Uterus (tissue), 2 donors: ENCODE measurements at regions not wholly inside any gene's neighbourhood (a gene's known extent, or its start where the extent isn't known, plus 50 kb on each side); places are given as distances from the start of the nearest gene placed in this dataset.

Experiments
- POLR2A ChIP-seq, 2 donors: fragments of 450-650 bp; IDR thresholded peaks; one replicate each; pipeline ENCODE4 v1.6.1; 2016; ENCODE audit warnings: antibody characterized with exemption in 2 of 2, mild to moderate bottlenecking in 1 of 2, moderate library complexity in 1 of 2
- TF ChIP-seq, protein P1 (sequence below), 4 experiments: fragments of 200-600 bp in 2 of 4; fragments of 450-650 bp in 2 of 4; sonication (generic) in 2 of 4; IDR thresholded peaks; one replicate each; pipeline ENCODE4 v1.5.1; 2016 to 2019; ENCODE audit warnings: antibody characterized with exemption in 4 of 4, mild to moderate bottlenecking in 2 of 4, moderate library complexity in 1 of 4

DNA sequence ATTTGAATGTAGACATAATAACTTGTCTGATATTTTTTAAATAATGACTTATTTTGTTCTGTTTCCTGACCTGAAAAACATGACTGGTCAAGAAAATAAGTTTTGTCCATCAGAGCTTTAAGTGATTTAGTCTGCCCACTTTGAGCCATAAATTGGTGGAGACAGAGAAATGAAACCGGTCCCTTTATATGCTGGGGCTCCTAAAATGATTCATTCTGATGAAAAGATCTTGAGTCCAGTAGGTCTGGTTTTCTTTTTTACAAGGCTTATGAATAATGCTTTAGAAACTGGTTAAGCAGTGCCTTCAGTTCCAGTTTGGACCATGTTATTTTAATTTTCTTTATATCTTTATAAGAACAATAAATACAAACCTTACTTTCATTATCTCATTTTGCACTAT, 293.2 kb downstream of the DIPK2A start:
- TF ChIP-seq, protein P1, sequence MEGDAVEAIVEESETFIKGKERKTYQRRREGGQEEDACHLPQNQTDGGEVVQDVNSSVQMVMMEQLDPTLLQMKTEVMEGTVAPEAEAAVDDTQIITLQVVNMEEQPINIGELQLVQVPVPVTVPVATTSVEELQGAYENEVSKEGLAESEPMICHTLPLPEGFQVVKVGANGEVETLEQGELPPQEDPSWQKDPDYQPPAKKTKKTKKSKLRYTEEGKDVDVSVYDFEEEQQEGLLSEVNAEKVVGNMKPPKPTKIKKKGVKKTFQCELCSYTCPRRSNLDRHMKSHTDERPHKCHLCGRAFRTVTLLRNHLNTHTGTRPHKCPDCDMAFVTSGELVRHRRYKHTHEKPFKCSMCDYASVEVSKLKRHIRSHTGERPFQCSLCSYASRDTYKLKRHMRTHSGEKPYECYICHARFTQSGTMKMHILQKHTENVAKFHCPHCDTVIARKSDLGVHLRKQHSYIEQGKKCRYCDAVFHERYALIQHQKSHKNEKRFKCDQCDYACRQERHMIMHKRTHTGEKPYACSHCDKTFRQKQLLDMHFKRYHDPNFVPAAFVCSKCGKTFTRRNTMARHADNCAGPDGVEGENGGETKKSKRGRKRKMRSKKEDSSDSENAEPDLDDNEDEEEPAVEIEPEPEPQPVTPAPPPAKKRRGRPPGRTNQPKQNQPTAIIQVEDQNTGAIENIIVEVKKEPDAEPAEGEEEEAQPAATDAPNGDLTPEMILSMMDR (IDR thresholded peaks at IDR 0.05) = no peak
- TF ChIP-seq POLR2A (IDR thresholded peaks at IDR 0.05) = no peak
